Ascending aorta (tissue), 2 donors: ENCODE measurements at regions not wholly inside any gene's neighbourhood (a gene's known extent, or its start where the extent isn't known, plus 50 kb on each side); places are given as distances from the start of the nearest gene placed in this dataset.

Source experiments
- DNase-seq, 2 donors: peaks; one replicate each; pipeline ENCODE4 v3.0.0-alpha.2; 2019; ENCODE audit warnings: low spot score in 2 of 2
- H3K27ac ChIP-seq, 2 donors: fragments of 200-600 bp; sonication (generic); one replicate each; pipeline ENCODE4 v1.5.1; 2016 to 2017; ENCODE audit warnings: mild to moderate bottlenecking in 1 of 2
- H3K27me3 ChIP-seq: fragments of 200-600 bp; sonication (generic); one replicate; pipeline ENCODE4 v1.5.1; 2017
- H3K36me3 ChIP-seq, 2 donors: fragments of 200-600 bp; sonication (generic); one replicate each; pipeline ENCODE4 v1.5.1; 2016
- H3K4me1 ChIP-seq, 2 donors: fragments of 200-600 bp; sonication (generic); one replicate each; pipeline ENCODE4 v1.5.1; 2016 to 2017; ENCODE audit warnings: mild to moderate bottlenecking in 1 of 2
- H3K4me3 ChIP-seq, 2 donors: fragments of 200-600 bp; sonication (generic); one replicate each; pipeline ENCODE4 v1.5.1; 2016 to 2017; ENCODE audit warnings: mild to moderate bottlenecking in 1 of 2
- H3K9me3 ChIP-seq, 2 donors: fragments of 200-600 bp; sonication (generic); one replicate each; pipeline ENCODE4 v1.5.1; 2016
- CTCF ChIP-seq, 3 experiments: fragments of 200-600 bp in 2 of 3; fragments of 450-650 bp in 1 of 3; sonication (generic) in 2 of 3; IDR thresholded peaks; one replicate each; pipeline ENCODE4 v1.5.1; 2016 to 2019; ENCODE audit warnings: antibody characterized with exemption in 3 of 3, mild to moderate bottlenecking in 1 of 3, moderate library complexity in 1 of 3
- intact Hi-C: fragments of 100-400 bp; cut with DNase I; formaldehyde crosslinking; loops from one replicate; pipeline ENCODE4 v1.15.1; 2023

GRCh38 chr15:37586011-37586583 is 348.3 kb upstream of the TMCO5A start:
- no peak overlapping the region for H3K27ac ChIP-seq
- no peak overlapping the region for H3K4me3 ChIP-seq
- intact Hi-C loops: no loop called here
- H3K4me1 ChIP-seq: no peaks in the 10 kb centered on the region
- H3K36me3 ChIP-seq: no peaks in the 10 kb centered on the region
- H3K9me3 ChIP-seq: peaks cover 0 to 7% of the 10 kb centered on the region in 2 donors
- no peak for DNase-seq
- TF ChIP-seq CTCF (IDR thresholded peaks at IDR 0.05): no peak
- H3K27me3 ChIP-seq: no peaks in the 10 kb centered on the region

GRCh38 chr15:37586976-37587375 is 347.5 kb upstream of the TMCO5A start:
- no peaks in the 10 kb centered on the region for H3K36me3 ChIP-seq
- no peak overlapping the region for H3K4me3 ChIP-seq
- peaks cover 0 to 7% of the 10 kb centered on the region in 2 donors for H3K9me3 ChIP-seq
- H3K27ac ChIP-seq: no peak overlapping the region
- intact Hi-C loops: no loop called here
- no peaks in the 10 kb centered on the region for H3K4me1 ChIP-seq
- no peaks in the 10 kb centered on the region for H3K27me3 ChIP-seq
- TF ChIP-seq CTCF (IDR thresholded peaks at IDR 0.05): no peak
- DNase-seq: no peak

DNA sequence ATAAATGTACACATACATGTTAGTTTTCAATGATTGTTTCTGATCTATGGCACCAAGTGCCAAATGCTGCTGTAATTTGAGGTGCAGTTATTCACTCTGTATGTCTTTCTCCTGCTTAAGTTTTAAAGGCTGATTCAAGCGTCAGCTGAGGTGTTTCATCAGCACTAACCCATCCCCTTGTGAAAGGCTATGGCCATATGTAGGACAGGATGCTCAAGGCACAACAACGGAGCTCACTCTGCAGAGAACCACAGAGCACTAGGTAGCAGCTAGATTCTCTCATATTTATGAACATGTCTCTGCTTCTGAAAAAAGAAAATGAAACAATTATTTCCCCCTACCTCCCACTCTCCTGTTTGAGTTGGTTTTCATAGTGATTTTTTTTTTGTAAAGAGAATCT is 340.0 kb upstream of the TMCO5A start:
- no peak for DNase-seq
- no peaks in the 10 kb centered on the region for H3K4me1 ChIP-seq
- no peaks in the 10 kb centered on the region for H3K27me3 ChIP-seq
- no peak overlapping the region for H3K4me3 ChIP-seq
- H3K27ac ChIP-seq: no peak overlapping the region
- no peak for TF ChIP-seq CTCF (IDR thresholded peaks at IDR 0.05)
- no peaks in the 10 kb centered on the region for H3K9me3 ChIP-seq
- H3K36me3 ChIP-seq: no peaks in the 10 kb centered on the region
- intact Hi-C loops: no loop called here

- Histone ChIP-seq H3K36me3 (no peaks in the 10 kb centered on the region), H3K4me1 (no peaks in the 10 kb centered on the region), H3K27me3 (no peaks in the 10 kb centered on the region), H3K4me3 (no peak overlapping the region), H3K27ac (no peak overlapping the region), H3K9me3 (no peaks in the 10 kb centered on the region)
- intact Hi-C loops: no loop called here
- TF ChIP-seq CTCF (IDR thresholded peaks at IDR 0.05): no peak
- DNase-seq: no peak
Observed at GRCh38 chr15:37595426-37595970, 338.9 kb upstream of the TMCO5A start.

- Histone ChIP-seq H3K27ac (no peak overlapping the region), H3K36me3 (no peaks in the 10 kb centered on the region), H3K9me3 (no peaks in the 10 kb centered on the region), H3K4me1 (no peaks in the 10 kb centered on the region), H3K27me3 (no peaks in the 10 kb centered on the region), H3K4me3 (no peak overlapping the region)
- intact Hi-C loops: no loop called here
- TF ChIP-seq CTCF (IDR thresholded peaks at IDR 0.05): no peak
- no peak for DNase-seq
Observed at GRCh38 chr15:37599156-37599555, 335.3 kb upstream of the TMCO5A start.

GRCh38 chr15:37616215-37616614 is 318.2 kb upstream of the TMCO5A start:
- Histone ChIP-seq H3K36me3 (no peaks in the 10 kb centered on the region), H3K27ac (no peak overlapping the region), H3K4me1 (no peaks in the 10 kb centered on the region), H3K4me3 (no peak overlapping the region), H3K27me3 (no peaks in the 10 kb centered on the region), H3K9me3 (no peaks in the 10 kb centered on the region)
- intact Hi-C loops: no loop called here
- no peak for TF ChIP-seq CTCF (IDR thresholded peaks at IDR 0.05)
- DNase-seq: no peak
